IMR-90 (cell line): ENCODE measurements at regions not wholly inside any gene's neighbourhood (a gene's known extent, or its start where the extent isn't known, plus 50 kb on each side); places are given as distances from the start of the nearest gene placed in this dataset.

Experiments used
- ATAC-seq: fragments of 200-7000 bp; cut with Tn5 transposase; 2 replicates; pipeline ENCODE4 v1.9.1; 2020; ENCODE audit warnings: low read depth, mild to moderate bottlenecking, moderate library complexity
- BruUV-seq: library from RNA; stranded (reverse); fragments of 400-500 nt; replicated peaks from 2 replicates; lab custom pipeline; 2021; lab: Mats Ljungman, UMichigan
- CTCF ChIA-PET: fragments of 300-600 bp; formaldehyde crosslinking; extraction: SDS; loops from one replicate; lab custom pipeline; 2021; ENCODE audit warnings: antibody characterized with exemption; lab: Yijun Ruan, JAX
- POLR2A ChIA-PET: fragments of 300-600 bp; sonication (Branson Sonifier 250); formaldehyde crosslinking; loops from one replicate; lab custom pipeline; 2022; ENCODE audit warnings: antibody characterized with exemption; ENCODE audit not compliant: unreplicated experiment; lab: Charles Lee
- DNase-seq: peaks from one replicate; pipeline ENCODE4 v3.0.0; 2013
- H2AFZ ChIP-seq: replicated peaks from 2 replicates; pipeline ENCODE3; 2013; ENCODE audit warnings: low read length, mild to moderate bottlenecking; ENCODE audit not compliant: poor library complexity
- H2AK5ac ChIP-seq: 2 replicates; pipeline ENCODE4 v1.6.1; 2013; ENCODE audit warnings: low read depth, low read length, inconsistent platforms
- H2AK9ac ChIP-seq: replicated peaks from 2 replicates; pipeline ENCODE3; 2013; ENCODE audit warnings: mild to moderate bottlenecking, low read depth, low read length, moderate library complexity; ENCODE audit not compliant: poor library complexity
- H2BK120ac ChIP-seq: 2 replicates; pipeline ENCODE4 v1.6.1; 2013; ENCODE audit warnings: low read depth, low read length, inconsistent platforms
- H2BK15ac ChIP-seq: 3 replicates; pipeline ENCODE4 v1.6.1; 2013; ENCODE audit warnings: low read depth, low read length, inconsistent platforms
- H2BK20ac ChIP-seq: 2 replicates; pipeline ENCODE4 v1.6.1; 2013; ENCODE audit warnings: low read depth, mild to moderate bottlenecking, inconsistent platforms, low read length, moderate library complexity
- H2BK5ac ChIP-seq: 2 replicates; pipeline ENCODE4 v1.6.1; 2013; ENCODE audit warnings: mild to moderate bottlenecking, low read depth, low read length, inconsistent platforms; ENCODE audit not compliant: poor library complexity, severe bottlenecking
- H3K14ac ChIP-seq: replicated peaks from 2 replicates; pipeline ENCODE4 v1.6.1; 2013; ENCODE audit warnings: low read depth, low read length, inconsistent platforms
- H3K18ac ChIP-seq: 2 replicates; pipeline ENCODE4 v1.6.1; 2013; ENCODE audit warnings: low read depth, low read length, control low read depth
- H3K23ac ChIP-seq: 2 replicates; pipeline ENCODE4 v1.6.1; 2013; ENCODE audit warnings: low read depth, low read length, inconsistent platforms
- H3K27ac ChIP-seq: 2 replicates; pipeline ENCODE4 v1.5.1; 2013; ENCODE audit warnings: mild to moderate bottlenecking, control low read depth, low read length; ENCODE audit not compliant: insufficient read depth
- H3K27me3 ChIP-seq: 2 replicates; pipeline ENCODE4 v1.6.1; 2013; ENCODE audit warnings: low read length; ENCODE audit not compliant: control insufficient read depth, insufficient read depth
- H3K36me3 ChIP-seq: 2 replicates; pipeline ENCODE4 v1.6.1; 2013; ENCODE audit warnings: low read length, mixed read lengths; ENCODE audit not compliant: control insufficient read depth, insufficient read depth
- H3K4ac ChIP-seq: 2 replicates; pipeline ENCODE4 v1.6.1; 2013; ENCODE audit warnings: low read depth, low read length, inconsistent platforms
- H3K4me1 ChIP-seq: 2 replicates; pipeline ENCODE4 v1.6.1; 2013; ENCODE audit warnings: low read length, mixed read lengths; ENCODE audit not compliant: control insufficient read depth, insufficient read depth
- H3K4me2 ChIP-seq: 2 replicates; pipeline ENCODE4 v1.6.1; 2013; ENCODE audit warnings: low read depth, mild to moderate bottlenecking, control low read depth, low read length, moderate library complexity
- H3K4me3 ChIP-seq: 2 replicates; pipeline ENCODE4 v1.5.1; 2013; ENCODE audit warnings: low read depth, mild to moderate bottlenecking, control low read depth, low read length, moderate library complexity; ENCODE audit not compliant: insufficient read depth
- H3K56ac ChIP-seq: 2 replicates; pipeline ENCODE4 v1.6.1; 2013; ENCODE audit warnings: low read length, inconsistent platforms; ENCODE audit not compliant: insufficient read depth; ENCODE audit errors: extremely low read depth
- H3K79me1 ChIP-seq, 2 experiments: 2 replicates each; pipeline ENCODE4 v1.6.1; 2013; ENCODE audit warnings: low read length in 2 of 2, inconsistent platforms in 1 of 2, low read depth in 1 of 2
- H3K9ac ChIP-seq: 2 replicates; pipeline ENCODE4 v1.6.1; 2013; ENCODE audit warnings: low read depth, low read length, control low read depth
- H3K9me1 ChIP-seq: 2 replicates; pipeline ENCODE4 v1.6.1; 2013; ENCODE audit warnings: low read length, inconsistent platforms; ENCODE audit not compliant: insufficient read depth
- H3K9me3 ChIP-seq: 2 replicates; pipeline ENCODE4 v1.6.1; 2013; ENCODE audit warnings: low read length; ENCODE audit not compliant: control insufficient read depth, insufficient read depth
- H4K20me1 ChIP-seq: 2 replicates; pipeline ENCODE4 v1.6.1; 2013; ENCODE audit warnings: low read length, inconsistent platforms; ENCODE audit not compliant: insufficient read depth
- H4K5ac ChIP-seq: 2 replicates; pipeline ENCODE4 v1.6.1; 2013; ENCODE audit warnings: mild to moderate bottlenecking, low read depth, low read length, control low read depth
- H4K8ac ChIP-seq, 2 experiments: 2 replicates each; pipeline ENCODE4 v1.6.1; 2013; ENCODE audit warnings: low read depth in 2 of 2, low read length in 2 of 2, control low read depth in 1 of 2, inconsistent platforms in 1 of 2
- H4K91ac ChIP-seq: 2 replicates; pipeline ENCODE4 v1.6.1; 2013; ENCODE audit warnings: low read depth, low read length, inconsistent platforms; ENCODE audit not compliant: insufficient read depth
- BHLHE40 ChIP-seq: fragments of 150-350 bp; IDR thresholded peaks from 2 replicates; pipeline ENCODE4 v1.6.1; 2016; ENCODE audit warnings: mild to moderate bottlenecking, low read depth, low read length
- CEBPB ChIP-seq: IDR thresholded peaks from 2 replicates; pipeline ENCODE4 v1.6.1; 2012; ENCODE audit warnings: low read depth, low read length, improper control_type of control experiment
- MAFK ChIP-seq: IDR thresholded peaks from 2 replicates; pipeline ENCODE4 v1.6.1; 2012; ENCODE audit warnings: low read depth, low read length, improper control_type of control experiment
- USF2 ChIP-seq: fragments of 150-350 bp; IDR thresholded peaks from 2 replicates; pipeline ENCODE4 v1.6.1; 2017; ENCODE audit warnings: mild to moderate bottlenecking, antibody characterized with exemption, low read length, low read depth
- WGBS, 2 experiments: methylation state at CpG; one replicate each; pipeline versions ENCODE4 v1.1.5 to v1.1.7; 2013; ENCODE audit warnings: missing lambda C conversion rate in 2 of 2; ENCODE audit not compliant: insufficient read length in 1 of 2; ENCODE audit errors: extremely low coverage in 2 of 2; 5-methylcytosine and 5-hydroxymethylcytosine counted together
- dilution Hi-C: fragments of 300-500 bp; cut with HindIII; formaldehyde crosslinking; loops from one replicate; pipeline ENCODE4 v1.14.3; 2018; ENCODE audit warnings: low sequenced_read_pairs; ENCODE audit not compliant: unreplicated experiment
- in situ Hi-C: fragments of 300-500 bp; cut with MboI; formaldehyde crosslinking; loops from 3 replicates; pipeline ENCODE4 v1.14.3; 2019; ENCODE audit warnings: low sequenced_read_pairs, inconsistent platforms, mixed read lengths
- intact Hi-C: fragments of 100-400 bp; cut with micrococcal nuclease; formaldehyde crosslinking; loops from 2 replicates; pipeline ENCODE4 v1.10.0; 2022
- TF ChIP-seq, protein P1 (sequence below): fragments of 150-350 bp; IDR thresholded peaks from 2 replicates; pipeline ENCODE4 v1.6.1; 2016; ENCODE audit warnings: low read depth, mild to moderate bottlenecking, low read length, moderate library complexity, borderline replicate concordance

DNA sequence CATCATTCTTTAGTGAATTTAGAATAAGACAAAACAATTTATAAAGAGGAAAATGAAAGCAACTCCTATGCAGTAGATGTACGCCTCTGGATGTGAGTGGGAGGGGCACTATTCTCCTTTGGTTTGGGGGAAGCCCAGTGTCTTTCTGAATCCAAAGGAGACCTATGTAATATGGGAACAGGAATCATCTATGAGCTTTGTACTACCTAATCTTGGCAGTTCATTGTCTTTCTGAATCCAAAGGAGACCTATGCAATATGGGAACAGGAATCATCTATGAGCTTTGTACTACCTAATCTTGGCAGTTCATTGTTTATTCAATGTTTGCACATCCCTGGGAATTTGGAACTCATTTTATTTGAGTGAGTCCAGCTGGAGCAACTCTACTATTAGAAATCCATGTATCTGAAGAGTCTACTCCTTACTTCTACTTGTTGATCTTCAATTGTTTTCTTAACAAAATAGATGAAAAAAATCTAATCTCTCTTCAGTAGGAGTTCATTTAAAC lies 401.1 kb upstream of the LRATD1 start:
- no peak overlapping the region for H2AK9ac ChIP-seq
- H2AK5ac ChIP-seq, result no peak overlapping the region
- H3K27me3 ChIP-seq, result no peaks in the 10 kb centered on the region
- WGBS, 2 experiments, result no CpG with 5 or more reads among the region's 1 CpG
- H2BK5ac ChIP-seq, result no peak overlapping the region
- H4K20me1 ChIP-seq, result no peaks in the 10 kb centered on the region
- no peak overlapping the region for H3K9ac ChIP-seq
- no peak overlapping the region for H3K18ac ChIP-seq
- ATAC-seq, result no peak
- H4K91ac ChIP-seq, result no peak overlapping the region
- TF ChIP-seq USF2 (no peak), CEBPB (no peak), BHLHE40 (no peak), MAFK (no peak)
- TF ChIP-seq, protein P1, sequence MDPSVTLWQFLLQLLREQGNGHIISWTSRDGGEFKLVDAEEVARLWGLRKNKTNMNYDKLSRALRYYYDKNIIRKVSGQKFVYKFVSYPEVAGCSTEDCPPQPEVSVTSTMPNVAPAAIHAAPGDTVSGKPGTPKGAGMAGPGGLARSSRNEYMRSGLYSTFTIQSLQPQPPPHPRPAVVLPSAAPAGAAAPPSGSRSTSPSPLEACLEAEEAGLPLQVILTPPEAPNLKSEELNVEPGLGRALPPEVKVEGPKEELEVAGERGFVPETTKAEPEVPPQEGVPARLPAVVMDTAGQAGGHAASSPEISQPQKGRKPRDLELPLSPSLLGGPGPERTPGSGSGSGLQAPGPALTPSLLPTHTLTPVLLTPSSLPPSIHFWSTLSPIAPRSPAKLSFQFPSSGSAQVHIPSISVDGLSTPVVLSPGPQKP, result no peak
- no peak overlapping the region for H2BK120ac ChIP-seq
- no peak overlapping the region for H2AFZ ChIP-seq
- CTCF ChIA-PET, result interaction anchor here (0.6 kb wide), 1 partner anchor 29 kb away, joined by 3 read pairs; no protein-coding TSS in a partner anchor
- intact Hi-C loops (no loop called here), in situ Hi-C loops (no loop called here), dilution Hi-C loops (no loop called here)
- H3K4ac ChIP-seq, result no peak overlapping the region
- no peak overlapping the region for H3K23ac ChIP-seq
- no TSS peak for BruUV-seq
- H3K79me1 ChIP-seq, result no peaks in the 10 kb centered on the region
- H3K14ac ChIP-seq, result no peak overlapping the region
- H3K4me1 ChIP-seq, result no peaks in the 10 kb centered on the region
- H4K8ac ChIP-seq, result no peak overlapping the region
- no peak overlapping the region for H2BK15ac ChIP-seq
- no peak overlapping the region for H2BK20ac ChIP-seq
- no peak overlapping the region for H3K27ac ChIP-seq
- no peak overlapping the region for H3K4me2 ChIP-seq
- H3K4me3 ChIP-seq, result no peak overlapping the region
- POLR2A ChIA-PET, result no interaction called here
- no peaks in the 10 kb centered on the region for H3K36me3 ChIP-seq
- no peak overlapping the region for H3K56ac ChIP-seq
- no peak overlapping the region for H4K5ac ChIP-seq
- H3K9me3 ChIP-seq, result peaks cover 11% of the 10 kb centered on the region
- DNase-seq, result no peak
- H3K9me1 ChIP-seq, result no peaks in the 10 kb centered on the region
